Ovary (tissue), 3 donors: ENCODE measurements at regions not wholly inside any gene's neighbourhood (a gene's known extent, or its start where the extent isn't known, plus 50 kb on each side); places are given as distances from the start of the nearest gene placed in this dataset.

Experiments used
- POLR2A ChIP-seq: fragments of 450-650 bp; IDR thresholded peaks from one replicate; pipeline ENCODE4 v1.6.1; 2017; ENCODE audit warnings: antibody characterized with exemption, mild to moderate bottlenecking, moderate library complexity
- TF ChIP-seq, protein P1 (sequence below), 3 donors: fragments of 450-650 bp in 2 of 3; fragments of 200-600 bp in 1 of 3; IDR thresholded peaks; one replicate each; pipeline versions ENCODE4 v1.5.1 to v1.8.0; 2016 to 2022; ENCODE audit warnings: antibody characterized with exemption in 3 of 3, mild to moderate bottlenecking in 1 of 3
- donor health status: DM: no; HTN: no; CAD: no.

DNA sequence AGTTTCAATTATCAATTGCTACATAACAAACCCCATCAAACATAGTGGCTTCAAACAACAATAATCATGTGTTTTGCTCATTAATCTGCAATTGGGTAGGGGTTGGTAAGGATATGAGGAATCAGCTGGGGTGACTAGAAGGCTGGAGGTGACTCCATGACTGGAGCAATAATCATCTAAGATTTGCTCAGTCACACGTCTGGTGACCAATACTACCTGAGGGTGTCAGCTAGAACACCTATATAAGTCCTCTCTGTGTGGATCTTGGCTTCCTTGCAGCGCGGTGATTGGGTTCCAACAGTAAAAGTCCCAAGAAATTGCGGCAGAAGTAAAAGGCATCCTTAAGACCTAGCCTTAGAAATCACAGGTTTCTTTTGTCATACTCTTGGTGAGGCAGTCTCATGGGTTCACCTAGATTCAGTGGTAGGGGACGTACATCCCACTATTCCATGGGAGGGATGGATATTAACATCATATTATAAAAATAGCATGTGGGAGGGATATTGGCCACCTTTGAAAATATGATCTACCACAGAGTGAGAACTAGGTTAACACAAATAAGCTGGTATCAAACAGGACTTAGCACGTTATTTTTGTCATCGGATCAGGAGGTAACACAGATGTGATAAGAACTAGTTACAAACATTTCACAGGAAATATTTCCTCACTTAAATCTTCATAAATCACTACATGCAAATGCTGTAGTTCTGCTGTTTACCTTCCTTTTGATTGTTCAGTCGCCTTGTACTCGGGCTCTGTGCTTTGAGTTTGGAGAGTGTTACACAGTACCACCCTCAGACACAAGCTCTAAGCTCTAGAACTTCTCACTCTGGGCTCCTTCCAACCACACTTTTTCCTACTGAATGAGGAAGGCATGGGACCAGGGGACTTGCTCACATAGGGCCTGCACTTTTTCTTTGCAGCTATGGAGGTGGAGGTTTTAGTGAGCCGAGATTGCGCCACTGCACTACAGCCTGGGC lies 78.3 kb downstream of the LARP7 start:
- TF ChIP-seq POLR2A = no peak
- TF ChIP-seq, protein P1, sequence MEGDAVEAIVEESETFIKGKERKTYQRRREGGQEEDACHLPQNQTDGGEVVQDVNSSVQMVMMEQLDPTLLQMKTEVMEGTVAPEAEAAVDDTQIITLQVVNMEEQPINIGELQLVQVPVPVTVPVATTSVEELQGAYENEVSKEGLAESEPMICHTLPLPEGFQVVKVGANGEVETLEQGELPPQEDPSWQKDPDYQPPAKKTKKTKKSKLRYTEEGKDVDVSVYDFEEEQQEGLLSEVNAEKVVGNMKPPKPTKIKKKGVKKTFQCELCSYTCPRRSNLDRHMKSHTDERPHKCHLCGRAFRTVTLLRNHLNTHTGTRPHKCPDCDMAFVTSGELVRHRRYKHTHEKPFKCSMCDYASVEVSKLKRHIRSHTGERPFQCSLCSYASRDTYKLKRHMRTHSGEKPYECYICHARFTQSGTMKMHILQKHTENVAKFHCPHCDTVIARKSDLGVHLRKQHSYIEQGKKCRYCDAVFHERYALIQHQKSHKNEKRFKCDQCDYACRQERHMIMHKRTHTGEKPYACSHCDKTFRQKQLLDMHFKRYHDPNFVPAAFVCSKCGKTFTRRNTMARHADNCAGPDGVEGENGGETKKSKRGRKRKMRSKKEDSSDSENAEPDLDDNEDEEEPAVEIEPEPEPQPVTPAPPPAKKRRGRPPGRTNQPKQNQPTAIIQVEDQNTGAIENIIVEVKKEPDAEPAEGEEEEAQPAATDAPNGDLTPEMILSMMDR (IDR thresholded peaks at IDR 0.05) = no peak
